ENCODE measurements at regions not wholly inside any gene's neighbourhood (a gene's known extent, or its start where the extent isn't known, plus 50 kb on each side); places are given as distances from the start of the nearest gene placed in this dataset.
"Not testable (repeated sequence)": the region's sequence is repeated elsewhere in the genome, so short reads cannot be mapped to it uniquely, and the experiment has no call there.

DNA sequence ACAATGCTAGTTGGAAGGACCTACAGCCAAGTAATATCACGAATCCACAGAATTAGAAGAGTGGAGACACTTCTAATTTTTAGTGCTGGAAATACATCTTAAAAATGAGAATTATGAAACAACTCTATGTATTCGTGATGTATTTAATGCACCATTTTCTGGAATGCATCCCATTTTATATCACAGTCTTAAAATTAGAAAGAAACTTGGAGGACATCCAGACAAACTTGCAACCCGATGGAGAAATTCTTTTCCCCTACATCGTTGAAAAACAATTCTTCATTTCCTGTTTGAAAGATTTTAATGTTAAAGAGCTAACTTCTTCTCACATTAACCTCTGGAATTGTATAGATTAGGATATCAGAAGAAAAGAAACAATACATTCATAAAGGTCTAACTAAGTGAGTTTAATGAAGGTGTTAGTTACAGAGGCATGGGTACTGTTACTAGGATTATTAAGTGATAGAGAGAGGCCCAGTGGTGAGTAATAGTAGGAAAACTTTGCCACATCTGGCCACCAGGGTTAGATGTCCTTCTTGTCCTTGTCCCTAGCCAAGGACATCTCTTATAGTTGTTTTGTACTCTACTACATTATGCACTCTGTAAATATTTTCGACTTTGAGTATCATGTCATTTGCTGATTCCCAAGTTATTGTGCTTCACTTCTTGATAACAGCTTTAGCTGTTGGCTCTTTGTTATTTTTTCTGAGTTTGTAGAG is 502.4 kb upstream of the PTCHD4 start:
- Histone ChIP-seq H3K4me1 (no peaks in the 10 kb centered on the region), H3K9me3 (no peaks in the 10 kb centered on the region), H3K36me3 (no peaks in the 10 kb centered on the region), H3K27ac (no peak overlapping the region), H3K27me3 (no peaks in the 10 kb centered on the region), H3K4me3 (no peak overlapping the region)
- intact Hi-C loops (cut with DNase I) = no loop called here
- TF ChIP-seq, protein P1, sequence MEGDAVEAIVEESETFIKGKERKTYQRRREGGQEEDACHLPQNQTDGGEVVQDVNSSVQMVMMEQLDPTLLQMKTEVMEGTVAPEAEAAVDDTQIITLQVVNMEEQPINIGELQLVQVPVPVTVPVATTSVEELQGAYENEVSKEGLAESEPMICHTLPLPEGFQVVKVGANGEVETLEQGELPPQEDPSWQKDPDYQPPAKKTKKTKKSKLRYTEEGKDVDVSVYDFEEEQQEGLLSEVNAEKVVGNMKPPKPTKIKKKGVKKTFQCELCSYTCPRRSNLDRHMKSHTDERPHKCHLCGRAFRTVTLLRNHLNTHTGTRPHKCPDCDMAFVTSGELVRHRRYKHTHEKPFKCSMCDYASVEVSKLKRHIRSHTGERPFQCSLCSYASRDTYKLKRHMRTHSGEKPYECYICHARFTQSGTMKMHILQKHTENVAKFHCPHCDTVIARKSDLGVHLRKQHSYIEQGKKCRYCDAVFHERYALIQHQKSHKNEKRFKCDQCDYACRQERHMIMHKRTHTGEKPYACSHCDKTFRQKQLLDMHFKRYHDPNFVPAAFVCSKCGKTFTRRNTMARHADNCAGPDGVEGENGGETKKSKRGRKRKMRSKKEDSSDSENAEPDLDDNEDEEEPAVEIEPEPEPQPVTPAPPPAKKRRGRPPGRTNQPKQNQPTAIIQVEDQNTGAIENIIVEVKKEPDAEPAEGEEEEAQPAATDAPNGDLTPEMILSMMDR (IDR thresholded peaks at IDR 0.05) = no peak
- no peak for DNase-seq (ENCODE audit: low spot score in 2 of 2)

DNA sequence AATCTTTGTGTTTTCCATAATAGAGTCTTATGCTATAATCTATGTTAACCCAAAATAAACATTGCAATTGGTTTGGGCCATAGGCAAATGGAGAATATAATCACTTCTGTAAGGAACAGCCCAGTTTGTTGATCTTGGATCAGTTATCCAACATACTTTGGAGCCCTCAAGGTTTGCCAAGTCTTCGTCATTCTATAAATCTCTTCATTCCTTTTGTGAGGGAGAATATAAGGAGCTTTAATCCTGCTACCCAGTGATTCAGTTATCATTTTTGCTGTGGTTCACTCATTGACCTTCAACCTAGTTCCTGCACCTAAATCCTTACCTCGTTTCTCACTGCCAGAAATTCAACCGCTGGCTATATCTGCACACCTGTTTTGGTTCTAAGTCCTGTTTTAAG is 500.3 kb upstream of the PTCHD4 start:
- TF ChIP-seq, protein P1 (IDR thresholded peaks at IDR 0.05) = no peak
- Histone ChIP-seq H3K4me1 (no peaks in the 10 kb centered on the region), H3K27ac (no peak overlapping the region), H3K27me3 (no peaks in the 10 kb centered on the region), H3K36me3 (no peaks in the 10 kb centered on the region), H3K4me3 (no peak overlapping the region), H3K9me3 (no peaks in the 10 kb centered on the region)
- DNase-seq (ENCODE audit: low spot score in 2 of 2) = no peak
- intact Hi-C loops (cut with DNase I) = no loop called here

DNA sequence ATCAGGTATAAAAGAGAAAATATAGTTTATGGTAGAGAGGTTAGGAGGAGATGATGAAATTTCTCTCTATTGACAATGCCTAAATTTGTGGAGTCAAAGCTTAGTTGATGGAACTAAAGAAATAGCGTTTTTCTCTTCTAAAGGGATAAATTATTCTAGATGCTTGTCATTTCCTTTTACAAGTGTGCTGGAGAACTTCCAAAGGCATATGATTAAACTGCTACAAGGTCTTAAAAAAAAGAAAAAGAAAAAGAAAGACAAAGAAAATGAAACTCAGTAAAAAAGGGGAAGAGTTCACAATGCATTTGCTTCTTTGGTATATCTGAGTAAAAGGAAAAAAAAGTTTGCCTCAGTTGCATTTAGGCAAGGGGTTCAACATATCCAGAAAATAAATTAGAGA is 499.8 kb upstream of the PTCHD4 start:
- no peak for DNase-seq (ENCODE audit: low spot score in 2 of 2)
- Histone ChIP-seq H3K4me1 (no peaks in the 10 kb centered on the region), H3K9me3 (no peaks in the 10 kb centered on the region), H3K27ac (no peak overlapping the region), H3K36me3 (no peaks in the 10 kb centered on the region), H3K4me3 (no peak overlapping the region), H3K27me3 (no peaks in the 10 kb centered on the region)
- intact Hi-C loops (cut with DNase I) = no loop called here
- TF ChIP-seq, protein P1 (IDR thresholded peaks at IDR 0.05) = no peak

DNA sequence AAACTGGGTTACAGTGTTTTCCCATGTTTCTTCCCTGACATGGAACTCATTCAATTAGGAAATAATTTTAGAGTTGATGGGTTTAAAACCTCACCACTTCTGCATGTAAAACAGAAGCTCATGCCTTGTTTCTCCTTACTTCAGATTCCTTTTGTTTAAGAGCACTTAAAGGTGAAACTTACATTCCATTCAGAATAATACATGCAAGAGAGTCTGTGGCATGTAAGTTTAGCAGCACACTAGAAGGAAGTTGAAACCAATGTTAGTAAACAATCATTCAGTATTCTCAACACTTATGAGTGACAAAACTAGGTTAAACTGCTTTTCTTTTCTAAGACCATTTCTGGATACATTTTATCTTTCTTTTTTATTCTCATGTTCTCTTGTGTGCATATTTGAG is 495.6 kb upstream of the PTCHD4 start:
- H3K4me3 ChIP-seq = no peak overlapping the region
- no peaks in the 10 kb centered on the region for H3K27me3 ChIP-seq
- H3K36me3 ChIP-seq = no peaks in the 10 kb centered on the region
- intact Hi-C loops (cut with DNase I) = no loop called here
- DNase-seq (ENCODE audit: low spot score in 2 of 2) = no peak
- H3K4me1 ChIP-seq = no peaks in the 10 kb centered on the region
- TF ChIP-seq, protein P1 (IDR thresholded peaks at IDR 0.05) = no peak
- no peaks in the 10 kb centered on the region for H3K9me3 ChIP-seq
- no peak overlapping the region for H3K27ac ChIP-seq

DNA sequence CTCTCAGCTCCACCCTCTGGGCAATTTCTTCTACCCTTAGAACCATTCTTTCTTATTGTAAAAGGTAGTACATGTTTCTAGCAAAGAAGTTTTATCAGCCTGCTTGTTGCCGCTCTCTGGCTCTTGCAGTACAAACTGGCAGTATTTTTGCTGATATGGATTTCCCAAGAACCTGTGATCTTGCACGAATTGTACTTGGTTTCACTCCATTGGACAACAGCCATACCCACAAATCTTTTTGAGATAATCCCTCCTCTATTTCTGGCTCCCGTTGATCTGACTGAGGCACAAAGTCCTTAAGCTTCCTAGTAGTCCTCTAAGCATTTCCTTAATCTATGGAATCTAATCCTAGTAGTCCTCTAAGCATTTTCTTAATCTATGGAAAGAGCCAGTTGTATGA is 487.0 kb upstream of the PTCHD4 start:
- no peak overlapping the region for H3K27ac ChIP-seq
- no peak for DNase-seq (ENCODE audit: low spot score in 2 of 2)
- intact Hi-C loops (cut with DNase I) = no loop called here
- no peak overlapping the region for H3K4me3 ChIP-seq
- no peaks in the 10 kb centered on the region for H3K27me3 ChIP-seq
- H3K9me3 ChIP-seq = no peaks in the 10 kb centered on the region
- H3K36me3 ChIP-seq = no peaks in the 10 kb centered on the region
- H3K4me1 ChIP-seq = no peaks in the 10 kb centered on the region
- TF ChIP-seq, protein P1 (IDR thresholded peaks at IDR 0.05) = no peak

DNA sequence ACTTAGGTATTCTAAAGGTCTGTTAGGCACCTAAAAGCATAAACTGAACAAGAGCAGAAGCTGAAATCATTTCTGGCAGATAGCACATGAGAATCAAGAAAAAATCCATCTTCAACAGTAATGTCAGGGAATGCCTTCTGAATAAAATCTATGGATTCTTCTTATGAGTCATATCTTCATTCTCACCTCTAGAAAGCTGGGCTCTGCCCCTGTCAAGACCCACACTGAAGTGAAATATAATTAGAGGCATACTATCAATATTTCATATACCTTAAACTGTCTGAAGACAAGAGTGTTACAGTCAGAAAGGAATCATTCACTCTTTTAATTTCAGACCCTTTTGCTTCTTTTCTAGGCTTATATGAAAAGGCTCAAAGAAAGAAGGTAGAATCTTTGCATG is 485.8 kb upstream of the PTCHD4 start:
- intact Hi-C loops (cut with DNase I) = no loop called here
- Histone ChIP-seq H3K9me3 (no peaks in the 10 kb centered on the region), H3K27me3 (no peaks in the 10 kb centered on the region), H3K4me3 (no peak overlapping the region), H3K36me3 (no peaks in the 10 kb centered on the region), H3K27ac (no peak overlapping the region), H3K4me1 (no peaks in the 10 kb centered on the region)
- TF ChIP-seq, protein P1 (IDR thresholded peaks at IDR 0.05) = no peak
- no peak for DNase-seq (ENCODE audit: low spot score in 2 of 2)

DNA sequence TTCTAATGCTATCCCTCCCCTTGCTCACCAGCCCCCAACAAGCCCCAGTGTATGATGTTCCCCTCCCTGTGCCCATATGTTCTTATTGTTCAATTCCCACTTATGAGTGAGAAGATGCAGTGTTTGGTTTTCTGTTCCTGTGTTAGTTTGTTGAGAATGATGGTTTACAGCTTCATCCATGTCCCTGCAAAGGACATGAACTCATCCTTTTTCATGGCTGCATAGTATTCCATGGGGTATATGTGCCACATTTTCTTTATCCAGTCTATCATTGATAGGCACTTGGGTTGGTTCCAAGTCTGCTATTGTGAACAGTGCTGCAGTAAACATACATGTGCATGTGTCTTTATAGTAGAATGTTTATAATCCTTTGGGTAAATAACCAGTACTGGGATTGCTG is 480.2 kb upstream of the PTCHD4 start:
- intact Hi-C loops (cut with DNase I); H3K4me1 ChIP-seq; H3K4me3 ChIP-seq; DNase-seq (ENCODE audit: low spot score in 2 of 2); H3K9me3 ChIP-seq; H3K27me3 ChIP-seq; H3K27ac ChIP-seq; H3K36me3 ChIP-seq: not testable (repeated sequence)

Measured in ascending aorta (tissue), 2 donors.